NCI-H2196 treated with DMSO at 0.1 percent for 48 hours (cell line): ENCODE measurements at regions not wholly inside any gene's neighbourhood (a gene's known extent, or its start where the extent isn't known, plus 50 kb on each side); places are given as distances from the start of the nearest gene placed in this dataset.
A peak's percentile ranks its signal among the peaks of the same experiment; 100 is the strongest.

Experiments used
- DNase-seq: peaks from one replicate; lab custom pipeline; 2025; ENCODE audit not compliant: unreplicated experiment; lab: John Stamatoyannopoulos, UW

- no peak for DNase-seq
These were observed 152.0 kb upstream of the HMCN1 start for GRCh38 chr1:185581961-185582725.

- DNase-seq = no peak
These were observed 153.2 kb upstream of the HMCN1 start for GRCh38 chr1:185581020-185581419.

DNA sequence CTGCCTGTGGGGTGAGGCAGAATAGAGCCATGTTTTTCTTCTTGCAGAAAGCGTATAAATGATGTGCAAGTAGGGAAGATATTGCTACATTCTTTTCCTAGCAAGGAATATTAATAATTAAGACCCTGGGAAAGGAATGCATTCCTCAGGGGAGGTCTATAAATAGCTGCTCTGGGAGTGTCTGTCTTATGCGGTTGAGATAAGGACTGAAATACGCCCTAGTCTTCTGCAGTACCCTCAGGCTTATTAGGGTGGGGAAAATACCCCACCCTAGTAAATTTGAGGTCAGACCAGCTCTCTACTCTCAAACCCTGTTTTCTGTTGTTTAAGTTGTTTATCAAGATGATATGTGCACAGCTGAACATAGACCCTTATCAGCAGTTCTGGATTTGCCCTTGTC lies 155.9 kb upstream of the HMCN1 start:
- DNase-seq = no peak

GRCh38 chr1:185574139-185574875 lies 159.9 kb upstream of the HMCN1 start:
- DNase-seq = no peak

DNA sequence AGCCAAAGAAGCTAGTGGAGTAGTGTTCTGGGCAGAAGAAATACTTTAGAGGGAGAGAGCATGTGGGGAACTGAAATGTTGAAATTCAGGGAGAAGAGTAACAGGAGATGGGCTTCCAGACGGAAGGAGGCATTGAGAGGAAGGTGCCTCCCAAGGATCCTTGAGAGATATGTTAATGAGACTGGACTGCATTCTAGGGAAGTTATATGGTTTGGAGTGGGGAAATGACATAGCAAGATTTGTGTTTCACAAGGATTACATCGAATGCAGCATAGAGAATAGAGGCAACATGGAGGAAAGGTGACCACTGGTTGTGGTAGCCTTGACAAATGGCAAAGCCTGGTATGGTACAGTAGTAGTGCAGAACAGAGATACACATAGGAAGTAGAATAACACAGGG lies 160.5 kb upstream of the HMCN1 start:
- DNase-seq = no peak

DNA sequence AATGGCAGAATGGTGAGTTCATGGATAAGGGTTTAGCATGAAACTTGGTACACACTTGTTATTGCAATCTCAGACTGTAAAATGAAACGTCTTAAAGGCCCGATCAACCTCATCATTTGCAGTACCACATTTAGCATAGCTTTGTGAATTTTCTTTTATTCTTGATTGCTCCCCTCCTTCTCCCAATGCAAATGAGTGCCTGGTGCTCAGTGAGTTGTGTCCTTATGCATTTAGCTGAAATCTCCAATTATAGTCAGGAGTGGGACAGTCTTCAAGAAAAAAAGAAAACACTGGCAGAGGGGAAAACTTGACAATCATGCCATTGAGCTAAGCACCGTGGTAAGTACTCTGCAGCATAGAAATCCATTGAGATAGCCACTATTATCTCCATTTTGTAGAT lies 161.0 kb upstream of the HMCN1 start:
- DNase-seq = no peak

GRCh38 chr1:185570962-185571361 lies 163.2 kb upstream of the HMCN1 start:
- DNase-seq = no peak

DNA sequence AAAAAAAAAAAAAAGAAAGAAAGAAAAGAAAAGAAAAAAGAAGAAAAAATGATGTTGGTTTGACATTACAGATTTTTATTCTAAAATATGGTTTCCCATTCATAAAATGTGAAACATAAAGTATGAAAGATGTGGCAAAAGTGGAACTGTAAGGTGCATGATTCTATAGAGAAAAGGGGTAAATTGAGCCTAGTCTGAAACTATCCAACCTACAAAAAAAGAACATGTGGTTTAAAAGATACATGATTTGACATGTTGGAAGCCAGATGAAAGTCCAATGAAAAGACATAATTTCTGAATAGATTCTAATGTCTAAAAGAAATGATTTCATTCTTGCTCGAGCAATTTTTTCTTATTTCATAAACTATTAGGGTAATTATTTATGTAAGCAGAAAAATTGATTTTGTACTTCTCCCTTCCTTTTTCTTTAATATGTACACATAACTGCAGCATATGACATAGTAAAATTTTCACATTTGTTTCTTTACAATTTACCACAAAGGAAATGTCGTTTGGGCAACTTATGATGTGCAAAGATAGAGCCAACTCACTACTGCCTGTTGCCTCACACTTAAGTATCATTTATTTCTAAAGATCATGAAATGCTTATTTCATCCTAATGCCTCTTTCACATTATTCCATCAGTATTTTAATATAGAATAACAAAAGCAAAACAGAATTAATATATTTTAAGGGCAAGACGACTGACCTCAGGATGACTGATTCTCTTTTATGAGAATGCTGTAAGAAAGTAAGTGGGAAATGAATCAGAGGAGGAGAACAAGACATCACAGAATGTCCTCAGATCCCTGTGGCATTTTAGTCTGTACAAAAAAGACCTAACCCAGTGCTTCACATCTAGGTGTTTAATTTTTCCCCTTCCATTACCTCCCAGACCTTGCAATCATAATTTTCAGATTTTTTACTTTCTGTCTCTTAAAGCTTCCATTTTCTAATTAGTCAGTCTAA lies 165.8 kb upstream of the HMCN1 start:
- no peak for DNase-seq

GRCh38 chr1:185567440-185567839 lies 166.8 kb upstream of the HMCN1 start:
- no peak for DNase-seq

- peak; percentile 90 for DNase-seq
These were observed 167.2 kb upstream of the HMCN1 start for GRCh38 chr1:185566995-185567394.

GRCh38 chr1:185565302-185565701 lies 168.9 kb upstream of the HMCN1 start:
- no peak for DNase-seq

- no peak for DNase-seq
These were observed 169.4 kb upstream of the HMCN1 start for GRCh38 chr1:185564816-185565215.

GRCh38 chr1:185562461-185563359 lies 171.5 kb upstream of the HMCN1 start:
- DNase-seq = no peak

DNA sequence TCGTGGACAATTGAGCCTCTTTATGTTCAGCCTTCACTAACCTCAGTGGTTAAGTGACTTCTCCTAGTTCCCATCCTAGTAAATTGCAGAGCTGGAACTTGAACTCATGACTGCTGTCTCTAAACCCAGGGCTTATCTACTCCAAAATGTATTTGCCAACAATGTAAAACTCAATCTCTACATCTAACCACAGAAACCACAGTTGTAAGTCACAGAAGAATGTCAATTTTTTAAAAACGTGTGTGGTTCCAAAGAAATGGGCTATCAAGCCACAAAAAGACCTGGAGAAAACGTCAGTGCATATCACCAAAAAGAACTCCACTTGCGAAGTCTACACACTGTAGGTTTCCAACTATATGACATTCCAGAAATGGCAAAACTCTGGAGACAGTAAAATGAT lies 172.6 kb upstream of the HMCN1 start:
- no peak for DNase-seq

- DNase-seq = no peak
These were observed 173.4 kb upstream of the HMCN1 start for GRCh38 chr1:185560760-185561159.

DNA sequence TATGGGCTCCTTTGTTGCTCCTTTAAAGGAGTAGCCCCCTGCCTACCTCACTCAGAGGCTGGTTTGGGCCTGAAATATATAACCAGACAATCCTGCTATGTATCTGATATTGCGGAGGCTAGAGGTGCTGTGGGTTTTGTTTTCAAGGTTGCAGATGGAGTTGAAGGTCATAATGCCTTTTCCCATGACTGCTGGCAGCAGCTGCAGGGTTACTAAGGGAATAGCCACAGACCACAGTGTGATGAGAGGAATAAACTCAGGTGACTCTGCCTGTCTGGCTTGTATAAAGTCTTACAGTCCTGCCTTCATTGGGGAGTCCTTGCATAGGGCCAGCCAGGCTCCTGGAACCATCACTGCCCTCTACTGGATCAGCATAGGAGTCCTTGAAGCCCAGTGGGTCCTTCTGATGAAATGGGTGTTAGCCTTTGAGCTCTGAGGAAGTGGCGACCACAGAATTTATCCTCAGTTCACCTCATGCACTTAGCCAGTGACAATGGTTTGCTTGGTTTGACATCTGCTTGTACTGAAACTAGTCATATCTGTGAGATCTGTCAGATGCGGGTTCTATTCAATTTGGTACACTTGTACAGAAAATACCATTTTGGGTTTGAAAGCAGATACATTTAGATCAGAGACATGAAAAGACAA lies 174.4 kb upstream of the HMCN1 start:
- peak; percentile 18 for DNase-seq

GRCh38 chr1:185559151-185559550 lies 175.0 kb upstream of the HMCN1 start:
- no peak for DNase-seq

DNA sequence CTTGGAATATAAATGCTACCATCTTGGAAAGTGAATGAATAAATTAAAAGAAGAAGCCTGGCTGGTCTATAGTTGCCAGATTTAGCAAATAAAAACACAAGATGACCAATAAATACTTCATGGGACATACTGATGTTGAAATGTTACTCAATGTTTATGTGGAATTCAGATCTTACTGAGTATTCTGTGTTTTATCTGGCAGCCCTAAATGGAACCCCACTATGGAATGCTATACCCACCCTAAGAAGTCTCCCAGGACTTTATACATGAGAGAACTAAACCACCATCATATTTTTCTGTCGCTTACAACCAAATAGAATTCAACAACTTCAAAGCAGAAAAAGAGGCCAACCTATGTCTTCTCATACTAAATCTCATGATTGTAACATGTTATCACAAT lies 177.6 kb upstream of the HMCN1 start:
- DNase-seq = no peak

DNA sequence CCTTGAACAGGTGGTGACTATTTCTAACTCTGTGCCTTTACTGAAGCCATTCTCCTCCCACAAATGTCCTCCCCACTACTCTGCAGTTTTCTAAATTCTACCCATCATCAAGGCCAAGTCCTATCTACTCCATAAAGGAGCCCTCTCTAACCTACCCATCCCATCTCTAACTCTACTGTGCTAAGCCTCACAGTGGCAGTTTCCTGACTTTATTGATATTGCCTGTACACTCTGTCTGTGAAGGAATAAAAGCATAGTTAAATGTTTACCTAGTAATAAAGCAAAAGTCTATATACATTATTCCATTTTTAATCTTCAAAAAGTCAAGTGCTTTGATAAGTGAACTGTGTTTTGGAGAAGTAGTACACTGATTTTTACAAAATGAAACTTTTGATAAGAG lies 178.4 kb upstream of the HMCN1 start:
- DNase-seq = no peak

DNA sequence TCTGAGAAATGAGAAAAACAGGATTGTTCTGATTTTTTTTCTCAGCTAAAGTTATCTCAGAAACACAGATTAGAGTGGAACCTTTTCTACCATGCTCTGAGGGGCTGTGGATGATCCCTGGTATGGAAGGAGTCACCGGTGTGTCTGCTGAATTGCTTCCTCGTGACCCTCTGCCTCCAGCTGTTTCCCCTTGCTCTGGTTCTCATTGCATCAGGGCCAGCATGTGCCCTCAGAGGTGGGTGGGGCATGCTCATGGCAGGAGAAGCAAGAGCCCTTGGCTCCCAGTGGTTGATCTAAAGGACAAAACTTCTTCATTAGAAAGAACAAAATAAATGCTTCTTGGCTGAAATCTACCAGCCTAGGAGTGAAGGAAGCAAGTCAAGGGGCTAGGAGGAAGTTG lies 183.2 kb upstream of the HMCN1 start:
- DNase-seq = no peak
